Cardiac fibroblast (primary cell): ENCODE measurements at regions not wholly inside any gene's neighbourhood (a gene's known extent, or its start where the extent isn't known, plus 50 kb on each side); places are given as distances from the start of the nearest gene placed in this dataset.

Experiments
- DNase-seq, 2 donors: peaks; one replicate each; pipeline versions ENCODE4 v3.0.0 to v3.0.0-alpha.2; 2010; ENCODE audit warnings: low read depth in 2 of 2
- H3K4me3 ChIP-seq, 2 donors: replicated peaks in 1 of 2; 1 replicate in 1 of 2; 2 replicates in 1 of 2; pipeline ENCODE4 v1.5.1; 2011; ENCODE audit warnings: low read depth in 2 of 2, low read length in 2 of 2, mild to moderate bottlenecking in 2 of 2, moderate library complexity in 1 of 2
- CTCF ChIP-seq: IDR thresholded peaks from one replicate; pipeline ENCODE4 v1.5.1; 2011; ENCODE audit warnings: low read depth, mild to moderate bottlenecking, low read length, inconsistent platforms

- no peak for TF ChIP-seq CTCF
- H3K4me3 ChIP-seq, result no peak overlapping the region
- no peak for DNase-seq
These were observed 50.4 kb upstream of the CLMN start for GRCh38 chr14:95370076-95370475.
